Progenitor cell of endocrine pancreas (in vitro differentiated cells): ENCODE measurements at regions not wholly inside any gene's neighbourhood (a gene's known extent, or its start where the extent isn't known, plus 50 kb on each side); places are given as distances from the start of the nearest gene placed in this dataset.

Source experiments
- DNase-seq: peaks from one replicate; pipeline ENCODE4 v3.0.0; 2021; ENCODE audit warnings: low spot score; ENCODE audit not compliant: unreplicated experiment
- H3K27ac Mint-ChIP-seq: 2 replicates; pipeline ENCODE4 v1.8.0; 2021; ENCODE audit warnings: mild to moderate bottlenecking, moderate library complexity, mixed read lengths
- H3K27me3 Mint-ChIP-seq: 2 replicates; pipeline ENCODE4 v1.8.0; 2021; ENCODE audit warnings: mixed read lengths
- H3K36me3 Mint-ChIP-seq: 2 replicates; pipeline ENCODE4 v1.8.0; 2022; ENCODE audit warnings: mixed read lengths; ENCODE audit not compliant: insufficient read depth
- H3K4me1 Mint-ChIP-seq: 2 replicates; pipeline ENCODE4 v1.8.0; 2021; ENCODE audit warnings: low read depth, mixed read lengths
- H3K4me3 Mint-ChIP-seq: 2 replicates; pipeline ENCODE4 v1.8.0; 2021; ENCODE audit warnings: low read depth, mild to moderate bottlenecking, moderate library complexity, mixed read lengths
- H3K9me3 Mint-ChIP-seq: 2 replicates; pipeline ENCODE4 v1.8.0; 2021; ENCODE audit warnings: low read depth, mixed read lengths
- CTCF ChIP-seq: fragments of 200-600 bp; sonication (generic); IDR thresholded peaks from one replicate; pipeline ENCODE4 v1.5.0; 2021; ENCODE audit warnings: antibody characterized with exemption, mild to moderate bottlenecking; ENCODE audit not compliant: unreplicated experiment

- DNase-seq: no peak
- Mint-ChIP-seq H3K27me3 (peaks cover 91% of the 10 kb centered on the region), H3K4me3 (no peak overlapping the region), H3K9me3 (no peaks in the 10 kb centered on the region), H3K27ac (no peak overlapping the region), H3K4me1 (peaks cover 13% of the 10 kb centered on the region), H3K36me3 (no peaks in the 10 kb centered on the region)
- TF ChIP-seq CTCF: no peak
These were observed 78.7 kb upstream of the EN2 start for GRCh38 chr7:155378959-155379871.

- Mint-ChIP-seq H3K27ac (no peak overlapping the region), H3K4me3 (no peak overlapping the region), H3K4me1 (peaks cover 11% of the 10 kb centered on the region), H3K27me3 (peaks cover 94% of the 10 kb centered on the region), H3K9me3 (no peaks in the 10 kb centered on the region), H3K36me3 (no peaks in the 10 kb centered on the region)
- peak; percentile 85 for TF ChIP-seq CTCF
- DNase-seq: peak; percentile 78
These were observed 77.6 kb upstream of the EN2 start for GRCh38 chr7:155380221-155380861.

- no peak for DNase-seq
- H3K27me3 Mint-ChIP-seq: peaks cover 94% of the 10 kb centered on the region
These were observed 76.7 kb upstream of the EN2 start for GRCh38 chr7:155380976-155381851.

GRCh38 chr7:155381852-155382801 is 75.8 kb upstream of the EN2 start:
- H3K36me3 Mint-ChIP-seq: no peaks in the 10 kb centered on the region
- H3K27ac Mint-ChIP-seq: no peak overlapping the region
- peak overlapping the region; percentile 63 for H3K4me3 Mint-ChIP-seq
- H3K9me3 Mint-ChIP-seq: no peaks in the 10 kb centered on the region
- H3K27me3 Mint-ChIP-seq: peaks cover 94% of the 10 kb centered on the region
- peaks cover 13% of the 10 kb centered on the region for H3K4me1 Mint-ChIP-seq
- TF ChIP-seq CTCF: no peak
- no peak for DNase-seq

More at GRCh38 chr7:155380976-155381851, 76.7 kb upstream of the EN2 start:
- Mint-ChIP-seq H3K36me3 (no peaks in the 10 kb centered on the region), H3K4me3 (no peak overlapping the region), H3K4me1 (peaks cover 11% of the 10 kb centered on the region), H3K9me3 (no peaks in the 10 kb centered on the region), H3K27ac (no peak overlapping the region)
- TF ChIP-seq CTCF: no peak
